Endothelial cell of umbilical vein (primary cell): ENCODE measurements at regions not wholly inside any gene's neighbourhood (a gene's known extent, or its start where the extent isn't known, plus 50 kb on each side); places are given as distances from the start of the nearest gene placed in this dataset.

ENCODE experiments used
- EZH2 ChIP-seq: IDR thresholded peaks from 2 replicates; pipeline ENCODE4 v1.6.1; 2012; ENCODE audit warnings: borderline replicate concordance, low read depth, mild to moderate bottlenecking, moderate library complexity, low read length, inconsistent platforms; ENCODE audit not compliant: severe bottlenecking
- POLR2A ChIP-seq: IDR thresholded peaks from 2 replicates; pipeline ENCODE4 v1.6.1; 2012; ENCODE audit warnings: low read depth, mild to moderate bottlenecking, control low read depth, low read length
- POLR2AphosphoS5 ChIP-seq: IDR thresholded peaks from 2 replicates; pipeline ENCODE4 v1.6.1; 2012; ENCODE audit warnings: low read depth, mild to moderate bottlenecking, control low read depth, low read length, moderate library complexity; ENCODE audit not compliant: insufficient read depth
- TF ChIP-seq, protein P1 (sequence below), 2 donors: IDR thresholded peaks; 1 replicate in 1 of 2; 2 replicates in 1 of 2; pipeline ENCODE4 v1.5.1; 2011; ENCODE audit warnings: low read length in 2 of 2, mild to moderate bottlenecking in 2 of 2, moderate library complexity in 2 of 2, control low read depth in 1 of 2, inconsistent platforms in 1 of 2, low read depth in 1 of 2; ENCODE audit not compliant: insufficient read depth in 1 of 2; ENCODE audit errors: extremely low read depth in 1 of 2

DNA sequence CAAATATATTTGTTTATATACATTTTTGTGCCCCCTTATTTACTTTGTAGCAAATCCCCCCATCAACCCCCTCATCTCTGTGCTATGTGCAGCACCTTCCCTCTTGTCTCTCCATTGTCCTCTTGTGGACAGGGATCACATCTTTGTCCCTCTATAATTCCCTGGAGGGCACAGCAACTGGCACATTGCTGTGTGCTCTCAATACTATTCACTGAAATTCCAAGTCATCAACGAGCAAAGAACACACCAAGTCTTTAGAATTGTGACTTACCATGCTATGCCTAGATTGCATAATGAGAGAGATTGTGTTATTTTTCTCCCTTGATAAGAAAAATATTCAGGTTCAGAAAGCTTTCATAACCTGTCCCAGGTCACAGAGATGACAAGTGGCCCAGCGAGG, 54.6 kb upstream of the ACAN start:
- TF ChIP-seq, protein P1, sequence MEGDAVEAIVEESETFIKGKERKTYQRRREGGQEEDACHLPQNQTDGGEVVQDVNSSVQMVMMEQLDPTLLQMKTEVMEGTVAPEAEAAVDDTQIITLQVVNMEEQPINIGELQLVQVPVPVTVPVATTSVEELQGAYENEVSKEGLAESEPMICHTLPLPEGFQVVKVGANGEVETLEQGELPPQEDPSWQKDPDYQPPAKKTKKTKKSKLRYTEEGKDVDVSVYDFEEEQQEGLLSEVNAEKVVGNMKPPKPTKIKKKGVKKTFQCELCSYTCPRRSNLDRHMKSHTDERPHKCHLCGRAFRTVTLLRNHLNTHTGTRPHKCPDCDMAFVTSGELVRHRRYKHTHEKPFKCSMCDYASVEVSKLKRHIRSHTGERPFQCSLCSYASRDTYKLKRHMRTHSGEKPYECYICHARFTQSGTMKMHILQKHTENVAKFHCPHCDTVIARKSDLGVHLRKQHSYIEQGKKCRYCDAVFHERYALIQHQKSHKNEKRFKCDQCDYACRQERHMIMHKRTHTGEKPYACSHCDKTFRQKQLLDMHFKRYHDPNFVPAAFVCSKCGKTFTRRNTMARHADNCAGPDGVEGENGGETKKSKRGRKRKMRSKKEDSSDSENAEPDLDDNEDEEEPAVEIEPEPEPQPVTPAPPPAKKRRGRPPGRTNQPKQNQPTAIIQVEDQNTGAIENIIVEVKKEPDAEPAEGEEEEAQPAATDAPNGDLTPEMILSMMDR (IDR thresholded peaks at IDR 0.05; ENCODE audit: extremely low read depth in 1 of 2, insufficient read depth in 1 of 2, low read depth in 1 of 2, low read length in 2 of 2), result no peak
- no peak for TF ChIP-seq EZH2
- TF ChIP-seq POLR2A, result no peak
- TF ChIP-seq POLR2AphosphoS5, result no peak
